HG03060 (cell line): ENCODE measurements at regions not wholly inside any gene's neighbourhood (a gene's known extent, or its start where the extent isn't known, plus 50 kb on each side); places are given as distances from the start of the nearest gene placed in this dataset.

Experiments used
- ATAC-seq: cut with Tn5 transposase; IDR thresholded peaks from one replicate; pipeline ENCODE4 v1.9.1; 2021; ENCODE audit warnings: low read depth, moderate number of reproducible peaks; ENCODE audit not compliant: unreplicated experiment

GRCh38 chr15:31151301-31152233 lies 50.0 kb upstream of the TRPM1 start:
- ATAC-seq: no peak

- no peak for ATAC-seq
Measured at GRCh38 chr15:31153531-31153930, 52.0 kb upstream of the TRPM1 start.

GRCh38 chr15:31155151-31155550 lies 53.6 kb upstream of the TRPM1 start:
- no peak for ATAC-seq

- no peak for ATAC-seq
Measured at GRCh38 chr15:31156226-31156625, 54.7 kb upstream of the TRPM1 start.

GRCh38 chr15:31156808-31157207 lies 55.3 kb upstream of the TRPM1 start:
- no peak for ATAC-seq

GRCh38 chr15:31157644-31158069 lies 56.1 kb upstream of the TRPM1 start:
- ATAC-seq: no peak

GRCh38 chr15:31158858-31159569 lies 57.5 kb upstream of the TRPM1 start:
- ATAC-seq: no peak

- ATAC-seq: no peak
Measured at GRCh38 chr15:31159837-31160236, 58.3 kb upstream of the TRPM1 start.

- no peak for ATAC-seq
Measured at GRCh38 chr15:31160297-31160696, 58.8 kb upstream of the TRPM1 start.

GRCh38 chr15:31160740-31161495 lies 59.4 kb upstream of the TRPM1 start:
- ATAC-seq: no peak

GRCh38 chr15:31161951-31162350 lies 60.4 kb upstream of the TRPM1 start:
- ATAC-seq: no peak

GRCh38 chr15:31162721-31163510 lies 61.4 kb upstream of the TRPM1 start:
- ATAC-seq: no peak

- ATAC-seq: no peak
Measured at GRCh38 chr15:31163769-31164572, 62.4 kb upstream of the TRPM1 start.

GRCh38 chr15:31164573-31164912 lies 63.0 kb upstream of the TRPM1 start:
- no peak for ATAC-seq

- ATAC-seq: no peak
Measured at GRCh38 chr15:31169558-31169957, 68.0 kb upstream of the TRPM1 start.

GRCh38 chr15:31171731-31172130 lies 70.2 kb upstream of the TRPM1 start:
- no peak for ATAC-seq

GRCh38 chr15:31172606-31173005 lies 71.1 kb upstream of the TRPM1 start:
- ATAC-seq: no peak

GRCh38 chr15:31173790-31174450 lies 72.4 kb upstream of the TRPM1 start:
- ATAC-seq: no peak

- no peak for ATAC-seq
Measured at GRCh38 chr15:31175484-31175883, 74.0 kb upstream of the TRPM1 start.
